ENCODE measurements at regions not wholly inside any gene's neighbourhood (a gene's known extent, or its start where the extent isn't known, plus 50 kb on each side); places are given as distances from the start of the nearest gene placed in this dataset.
"Not testable (repeated sequence)": the region's sequence is repeated elsewhere in the genome, so short reads cannot be mapped to it uniquely, and the experiment has no call there.

- H3K27ac Mint-ChIP-seq = no peak overlapping the region
Measured at GRCh38 chr5:179400020-179400419, 54.8 kb upstream of the ADAMTS2 start.

DNA sequence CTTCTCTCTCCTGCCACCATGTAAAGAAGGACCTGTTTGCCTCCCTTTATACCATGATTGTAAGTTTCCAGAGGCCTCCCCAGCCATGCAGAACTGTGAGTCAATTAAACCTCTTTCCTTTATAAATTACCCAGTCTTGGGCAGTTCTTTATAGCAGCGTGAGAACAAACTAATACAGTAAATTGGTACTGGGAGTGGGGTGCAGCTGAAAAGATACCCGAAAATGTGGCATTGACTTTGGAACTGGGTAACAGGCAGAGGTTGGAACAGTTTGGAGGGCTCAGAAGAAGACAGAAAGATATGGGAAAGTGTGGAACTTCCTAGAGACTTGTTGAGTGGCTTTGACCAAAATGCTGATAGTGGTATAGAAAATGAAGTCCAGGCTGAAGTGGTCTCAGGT, 54.1 kb upstream of the ADAMTS2 start:
- H3K9me3 Mint-ChIP-seq (ENCODE audit: low read depth) = peaks cover 25% of the 10 kb centered on the region
- H3K36me3 Mint-ChIP-seq (ENCODE audit: insufficient read depth); H3K27ac Mint-ChIP-seq; H3K4me3 Mint-ChIP-seq (ENCODE audit: low read depth); H3K27me3 Mint-ChIP-seq; H3K4me1 Mint-ChIP-seq (ENCODE audit: low read depth); DNase-seq (ENCODE audit: low spot score, unreplicated experiment): not testable (repeated sequence)

More at GRCh38 chr5:179400020-179400419, 54.8 kb upstream of the ADAMTS2 start:
- no peak for DNase-seq (ENCODE audit: low spot score, unreplicated experiment)
- peaks cover 8% of the 10 kb centered on the region for H3K27me3 Mint-ChIP-seq
- H3K9me3 Mint-ChIP-seq (ENCODE audit: low read depth) = peaks cover 25% of the 10 kb centered on the region
- H3K4me3 Mint-ChIP-seq (ENCODE audit: low read depth) = no peak overlapping the region
- TF ChIP-seq, protein P1, sequence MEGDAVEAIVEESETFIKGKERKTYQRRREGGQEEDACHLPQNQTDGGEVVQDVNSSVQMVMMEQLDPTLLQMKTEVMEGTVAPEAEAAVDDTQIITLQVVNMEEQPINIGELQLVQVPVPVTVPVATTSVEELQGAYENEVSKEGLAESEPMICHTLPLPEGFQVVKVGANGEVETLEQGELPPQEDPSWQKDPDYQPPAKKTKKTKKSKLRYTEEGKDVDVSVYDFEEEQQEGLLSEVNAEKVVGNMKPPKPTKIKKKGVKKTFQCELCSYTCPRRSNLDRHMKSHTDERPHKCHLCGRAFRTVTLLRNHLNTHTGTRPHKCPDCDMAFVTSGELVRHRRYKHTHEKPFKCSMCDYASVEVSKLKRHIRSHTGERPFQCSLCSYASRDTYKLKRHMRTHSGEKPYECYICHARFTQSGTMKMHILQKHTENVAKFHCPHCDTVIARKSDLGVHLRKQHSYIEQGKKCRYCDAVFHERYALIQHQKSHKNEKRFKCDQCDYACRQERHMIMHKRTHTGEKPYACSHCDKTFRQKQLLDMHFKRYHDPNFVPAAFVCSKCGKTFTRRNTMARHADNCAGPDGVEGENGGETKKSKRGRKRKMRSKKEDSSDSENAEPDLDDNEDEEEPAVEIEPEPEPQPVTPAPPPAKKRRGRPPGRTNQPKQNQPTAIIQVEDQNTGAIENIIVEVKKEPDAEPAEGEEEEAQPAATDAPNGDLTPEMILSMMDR (IDR thresholded peaks at IDR 0.05; ENCODE audit: unreplicated experiment) = no peak
- no peaks in the 10 kb centered on the region for H3K4me1 Mint-ChIP-seq (ENCODE audit: low read depth)
- peaks cover 4% of the 10 kb centered on the region for H3K36me3 Mint-ChIP-seq (ENCODE audit: insufficient read depth)

DNA sequence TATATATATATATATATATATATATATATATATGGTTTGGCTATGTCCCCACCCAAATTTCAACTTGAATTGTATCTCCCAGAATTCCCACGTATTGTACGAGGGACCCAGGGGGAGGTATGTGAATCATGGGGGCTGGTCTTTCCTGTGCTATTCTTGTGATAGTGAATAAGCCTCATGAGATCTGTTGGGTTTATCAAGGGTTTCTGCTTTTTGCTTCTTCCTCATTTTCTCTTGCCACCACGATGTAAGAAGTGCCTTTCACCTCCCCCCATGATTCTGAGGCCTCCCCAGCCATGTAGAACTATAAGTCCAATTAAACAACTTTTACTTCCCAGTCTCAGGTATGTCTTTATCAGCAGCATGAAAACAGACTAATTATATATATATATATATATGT, 52.3 kb upstream of the ADAMTS2 start:
- DNase-seq (ENCODE audit: low spot score, unreplicated experiment) = no peak
- H3K27ac Mint-ChIP-seq = no peak overlapping the region
- no peaks in the 10 kb centered on the region for H3K27me3 Mint-ChIP-seq
- no peak overlapping the region for H3K4me3 Mint-ChIP-seq (ENCODE audit: low read depth)
- peaks cover 34% of the 10 kb centered on the region for H3K9me3 Mint-ChIP-seq (ENCODE audit: low read depth)
- TF ChIP-seq, protein P1 (IDR thresholded peaks at IDR 0.05; ENCODE audit: unreplicated experiment) = no peak
- H3K4me1 Mint-ChIP-seq (ENCODE audit: low read depth) = no peaks in the 10 kb centered on the region
- peaks cover 4% of the 10 kb centered on the region for H3K36me3 Mint-ChIP-seq (ENCODE audit: insufficient read depth)
